GM18858 (cell line): ENCODE measurements at regions not wholly inside any gene's neighbourhood (a gene's known extent, or its start where the extent isn't known, plus 50 kb on each side); places are given as distances from the start of the nearest gene placed in this dataset.

Experiments
- ATAC-seq: cut with Tn5 transposase; IDR thresholded peaks from one replicate; pipeline ENCODE4 v1.9.1; 2021; ENCODE audit not compliant: unreplicated experiment

DNA sequence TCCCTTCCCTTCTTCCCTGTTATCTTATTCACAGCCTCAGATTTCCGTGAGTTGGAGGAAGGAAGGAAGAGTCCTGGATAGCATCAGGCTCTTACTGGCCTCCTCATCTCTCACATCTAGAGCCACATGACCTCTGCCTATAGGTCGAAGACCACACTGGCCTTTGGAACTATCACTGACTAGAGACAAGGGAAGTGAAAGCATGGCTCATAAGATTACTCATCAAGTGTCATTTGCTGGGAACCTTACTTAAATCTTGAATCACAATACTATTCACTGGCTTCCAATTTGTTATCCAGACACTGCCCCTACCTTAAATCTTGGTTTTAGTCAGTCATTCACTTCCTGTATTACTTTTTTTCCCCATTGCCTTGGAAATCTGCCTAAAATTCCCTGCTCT, 61.6 kb upstream of the MTMR8 start:
- peak; percentile 66 for ATAC-seq

DNA sequence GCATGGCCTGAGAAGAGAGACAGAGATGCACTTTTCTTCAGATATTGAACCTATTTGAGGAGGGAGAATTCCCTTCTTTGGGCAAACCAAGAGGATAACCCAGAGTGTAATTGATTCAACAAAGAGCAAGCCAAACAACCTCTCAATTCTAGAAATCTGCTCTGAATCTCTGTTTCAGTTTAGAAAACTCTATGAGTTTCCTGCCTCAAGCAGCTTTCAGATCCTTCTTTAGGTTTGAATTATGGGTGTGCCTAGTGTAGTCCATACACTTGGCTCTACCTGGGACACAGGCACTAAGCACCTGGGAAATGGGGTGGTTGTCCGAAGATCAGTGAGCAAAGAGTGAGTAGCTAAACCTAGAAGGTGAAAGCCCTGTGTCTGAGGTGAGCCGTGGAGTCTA, 52.0 kb upstream of the MTMR8 start:
- ATAC-seq, result no peak
